ENCODE measurements at regions not wholly inside any gene's neighbourhood (a gene's known extent, or its start where the extent isn't known, plus 50 kb on each side); places are given as distances from the start of the nearest gene placed in this dataset.
"Not testable (repeated sequence)": the region's sequence is repeated elsewhere in the genome, so short reads cannot be mapped to it uniquely, and the experiment has no call there.

- H3K36me3 ChIP-seq: no peaks in the 10 kb centered on the region
- no peak overlapping the region for H3K4me3 ChIP-seq
- TF ChIP-seq POLR2AphosphoS5 (IDR thresholded peaks at IDR 0.05): no peak
- no peak for TF ChIP-seq CTCF (IDR thresholded peaks at IDR 0.05)
- no peak for TF ChIP-seq EP300 (IDR thresholded peaks at IDR 0.05)
- no peak for TF ChIP-seq POLR2A (IDR thresholded peaks at IDR 0.05; ENCODE audit: low read depth)
- H3K9me3 ChIP-seq: no peaks in the 10 kb centered on the region
- WGBS: 90% methylated on average over 1 of the region's 1 CpG
- H3K4me1 ChIP-seq: peaks cover 0 to 5% (median 0%) of the 10 kb centered on the region in 4 donors
- intact Hi-C loops (cut with DNase I): no loop called here
- DNase-seq (ENCODE audit: extremely low spot score): no peak
- no peaks in the 10 kb centered on the region for H3K27me3 ChIP-seq
- H3K27ac ChIP-seq (replicated peaks in 1 of 4): no peak overlapping the region
Measured at GRCh38 chr14:30058401-30058800, 130.8 kb upstream of the PRKD1 start.

- no peak for DNase-seq (ENCODE audit: extremely low spot score)
- H3K9me3 ChIP-seq: peaks cover 0 to 3% (median 0%) of the 10 kb centered on the region in 4 donors
- intact Hi-C loops (cut with DNase I): no loop called here
- H3K4me1 ChIP-seq: no peaks in the 10 kb centered on the region
- TF ChIP-seq EP300 (IDR thresholded peaks at IDR 0.05): no peak
- TF ChIP-seq POLR2A (IDR thresholded peaks at IDR 0.05; ENCODE audit: low read depth): no peak
- no peak for TF ChIP-seq POLR2AphosphoS5 (IDR thresholded peaks at IDR 0.05)
- TF ChIP-seq CTCF (IDR thresholded peaks at IDR 0.05): no peak
- no peak overlapping the region for H3K27ac ChIP-seq (replicated peaks in 1 of 4)
- 56% methylated on average over 2 of the region's 2 CpGs for WGBS
- no peak overlapping the region for H3K4me3 ChIP-seq
- H3K36me3 ChIP-seq: no peaks in the 10 kb centered on the region
- H3K27me3 ChIP-seq: no peaks in the 10 kb centered on the region
Measured at GRCh38 chr14:30063746-30064145, 136.1 kb upstream of the PRKD1 start.

GRCh38 chr14:30064454-30064853 is 136.8 kb upstream of the PRKD1 start:
- Histone ChIP-seq H3K9me3 (peaks cover 0 to 3% (median 0%) of the 10 kb centered on the region in 4 donors), H3K4me1 (no peaks in the 10 kb centered on the region), H3K4me3 (no peak overlapping the region), H3K27me3 (no peaks in the 10 kb centered on the region), H3K36me3 (no peaks in the 10 kb centered on the region), H3K27ac (replicated peaks in 1 of 4) (no peak overlapping the region)
- intact Hi-C loops (cut with DNase I): no loop called here
- no peak for DNase-seq (ENCODE audit: extremely low spot score)
- TF ChIP-seq CTCF (IDR thresholded peaks at IDR 0.05) (no peak), EP300 (IDR thresholded peaks at IDR 0.05) (no peak), POLR2AphosphoS5 (IDR thresholded peaks at IDR 0.05) (no peak), POLR2A (IDR thresholded peaks at IDR 0.05; ENCODE audit: low read depth) (no peak)

- DNase-seq (ENCODE audit: extremely low spot score): no peak
- peaks cover 0 to 6% (median 2%) of the 10 kb centered on the region in 4 donors for H3K9me3 ChIP-seq
- H3K27me3 ChIP-seq: no peaks in the 10 kb centered on the region
- TF ChIP-seq POLR2AphosphoS5 (IDR thresholded peaks at IDR 0.05): no peak
- TF ChIP-seq EP300 (IDR thresholded peaks at IDR 0.05): no peak
- no peak for TF ChIP-seq POLR2A (IDR thresholded peaks at IDR 0.05; ENCODE audit: low read depth)
- TF ChIP-seq CTCF (IDR thresholded peaks at IDR 0.05): no peak
- 59% methylated on average over 1 of the region's 1 CpG for WGBS
- no peaks in the 10 kb centered on the region for H3K4me1 ChIP-seq
- no peak overlapping the region for H3K27ac ChIP-seq (replicated peaks in 1 of 4)
- H3K4me3 ChIP-seq: no peak overlapping the region
- intact Hi-C loops (cut with DNase I): no loop called here
- no peaks in the 10 kb centered on the region for H3K36me3 ChIP-seq
Measured at GRCh38 chr14:30069536-30069935, 141.9 kb upstream of the PRKD1 start.

GRCh38 chr14:30072454-30072853 is 144.8 kb upstream of the PRKD1 start:
- H3K4me1 ChIP-seq; DNase-seq (ENCODE audit: extremely low spot score); H3K27me3 ChIP-seq; H3K36me3 ChIP-seq; H3K9me3 ChIP-seq; intact Hi-C loops (cut with DNase I); H3K4me3 ChIP-seq; H3K27ac ChIP-seq (replicated peaks in 1 of 4): not testable (repeated sequence)
- 57% methylated on average over 1 of the region's 2 CpGs for WGBS

Data from esophagus muscularis mucosa (tissue), 4 donors.